Psoas muscle (tissue), 7 donors: ENCODE measurements at regions not wholly inside any gene's neighbourhood (a gene's known extent, or its start where the extent isn't known, plus 50 kb on each side); places are given as distances from the start of the nearest gene placed in this dataset.

Experiments used
- ATAC-seq, 4 donors: fragments of 200-7000 bp; cut with Tn5 transposase; one replicate each; pipeline ENCODE4 v1.9.1; 2020; ENCODE audit warnings: moderate library complexity in 3 of 4, mild to moderate bottlenecking in 2 of 4
- DNase-seq, 2 donors: peaks; one replicate each; pipeline ENCODE4 v3.0.0-alpha.2; 2020
- H3K27ac ChIP-seq: fragments of 200-600 bp; one replicate; pipeline ENCODE4 v1.8.0; 2022
- H3K27me3 ChIP-seq, 3 donors: fragments of 200-600 bp in 1 of 3; one replicate each; pipeline versions ENCODE4 v1.6.1 to v1.8.0; 2013 to 2022; ENCODE audit warnings: low read length in 2 of 3, mild to moderate bottlenecking in 2 of 3, moderate library complexity in 1 of 3; ENCODE audit not compliant: insufficient read depth in 3 of 3
- H3K36me3 ChIP-seq, 2 donors: fragments of 200-600 bp in 1 of 2; one replicate each; pipeline versions ENCODE4 v1.6.1 to v1.8.0; 2013 to 2022; ENCODE audit warnings: low read depth in 1 of 2, mild to moderate bottlenecking in 1 of 2, moderate library complexity in 1 of 2; ENCODE audit not compliant: insufficient read depth in 1 of 2
- H3K4me1 ChIP-seq: fragments of 200-600 bp; one replicate; pipeline ENCODE4 v1.8.0; 2022
- H3K4me3 ChIP-seq: fragments of 200-600 bp; one replicate; pipeline ENCODE4 v1.8.0; 2022; ENCODE audit warnings: mild to moderate bottlenecking
- H3K9me3 ChIP-seq: fragments of 200-600 bp; one replicate; pipeline ENCODE4 v1.8.0; 2022
- WGBS, 3 donors: extraction: QIAGEN DNeasy Blood & Tissue Kit; methylation state at CpG; one replicate each; pipeline versions ENCODE4 v1.1.6 to v1.1.7; 2013; 5-methylcytosine and 5-hydroxymethylcytosine counted together
- intact Hi-C, 2 donors: fragments of 100-400 bp; cut with DNase I; formaldehyde crosslinking; loops; one replicate each; pipeline versions ENCODE4 v1.11.0 to v1.14.2; 2022
- TF ChIP-seq, protein P1 (sequence below): fragments of 200-600 bp; IDR thresholded peaks from one replicate; pipeline ENCODE4 v1.8.0; 2022; ENCODE audit warnings: antibody characterized with exemption
- donor health status: healthy with polysubstance abuse.
- donor health status: DM: no; HTN: no; CAD: no; lungs with moderate emphysema.
- donor health status: Bipolar disorder and iron deficiency.
- donor health status: healthy.
- donor health status: DM: yes; HTN: yes; CAD: no.
- donor health status: DM: no; HTN: no; CAD: no.
- donor health status: DM: yes; HTN: yes; CAD: no.

GRCh38 chr1:238005116-238005515, 114.4 kb upstream of the ZP4 start:
- intact Hi-C loops = no loop called here
- H3K27ac ChIP-seq = no peak overlapping the region
- no peaks in the 10 kb centered on the region for H3K36me3 ChIP-seq
- no peak overlapping the region for H3K4me3 ChIP-seq
- ATAC-seq = no peak
- no peaks in the 10 kb centered on the region for H3K27me3 ChIP-seq
- 69 to 83% (median 72%) methylated on average over 1 of the region's 1 CpG for WGBS, 3 donors
- TF ChIP-seq, protein P1, sequence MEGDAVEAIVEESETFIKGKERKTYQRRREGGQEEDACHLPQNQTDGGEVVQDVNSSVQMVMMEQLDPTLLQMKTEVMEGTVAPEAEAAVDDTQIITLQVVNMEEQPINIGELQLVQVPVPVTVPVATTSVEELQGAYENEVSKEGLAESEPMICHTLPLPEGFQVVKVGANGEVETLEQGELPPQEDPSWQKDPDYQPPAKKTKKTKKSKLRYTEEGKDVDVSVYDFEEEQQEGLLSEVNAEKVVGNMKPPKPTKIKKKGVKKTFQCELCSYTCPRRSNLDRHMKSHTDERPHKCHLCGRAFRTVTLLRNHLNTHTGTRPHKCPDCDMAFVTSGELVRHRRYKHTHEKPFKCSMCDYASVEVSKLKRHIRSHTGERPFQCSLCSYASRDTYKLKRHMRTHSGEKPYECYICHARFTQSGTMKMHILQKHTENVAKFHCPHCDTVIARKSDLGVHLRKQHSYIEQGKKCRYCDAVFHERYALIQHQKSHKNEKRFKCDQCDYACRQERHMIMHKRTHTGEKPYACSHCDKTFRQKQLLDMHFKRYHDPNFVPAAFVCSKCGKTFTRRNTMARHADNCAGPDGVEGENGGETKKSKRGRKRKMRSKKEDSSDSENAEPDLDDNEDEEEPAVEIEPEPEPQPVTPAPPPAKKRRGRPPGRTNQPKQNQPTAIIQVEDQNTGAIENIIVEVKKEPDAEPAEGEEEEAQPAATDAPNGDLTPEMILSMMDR = no peak
- H3K9me3 ChIP-seq = no peaks in the 10 kb centered on the region
- no peak for DNase-seq
- H3K4me1 ChIP-seq = no peaks in the 10 kb centered on the region

- H3K9me3 ChIP-seq = no peaks in the 10 kb centered on the region
- TF ChIP-seq, protein P1 = no peak
- no peak overlapping the region for H3K27ac ChIP-seq
- 58 to 80% (median 72%) methylated on average over 1 of the region's 1 CpG for WGBS, 3 donors
- H3K4me1 ChIP-seq = no peaks in the 10 kb centered on the region
- intact Hi-C loops = no loop called here
- no peak overlapping the region for H3K4me3 ChIP-seq
- H3K36me3 ChIP-seq = no peaks in the 10 kb centered on the region
- ATAC-seq (no peak), DNase-seq (no peak)
- H3K27me3 ChIP-seq = no peaks in the 10 kb centered on the region
Observed at GRCh38 chr1:238001818-238002217, 111.1 kb upstream of the ZP4 start.

GRCh38 chr1:237999426-238000052, 108.8 kb upstream of the ZP4 start:
- ATAC-seq (no peak), DNase-seq (no peak)
- TF ChIP-seq, protein P1 = no peak
- Histone ChIP-seq H3K4me3 (no peak overlapping the region), H3K4me1 (no peaks in the 10 kb centered on the region), H3K27me3 (no peaks in the 10 kb centered on the region), H3K9me3 (no peaks in the 10 kb centered on the region), H3K27ac (no peak overlapping the region), H3K36me3 (no peaks in the 10 kb centered on the region)
- intact Hi-C loops = no loop called here
- 69 to 77% (median 72%) methylated on average over 4 of the region's 4 CpGs for WGBS, 3 donors

DNA sequence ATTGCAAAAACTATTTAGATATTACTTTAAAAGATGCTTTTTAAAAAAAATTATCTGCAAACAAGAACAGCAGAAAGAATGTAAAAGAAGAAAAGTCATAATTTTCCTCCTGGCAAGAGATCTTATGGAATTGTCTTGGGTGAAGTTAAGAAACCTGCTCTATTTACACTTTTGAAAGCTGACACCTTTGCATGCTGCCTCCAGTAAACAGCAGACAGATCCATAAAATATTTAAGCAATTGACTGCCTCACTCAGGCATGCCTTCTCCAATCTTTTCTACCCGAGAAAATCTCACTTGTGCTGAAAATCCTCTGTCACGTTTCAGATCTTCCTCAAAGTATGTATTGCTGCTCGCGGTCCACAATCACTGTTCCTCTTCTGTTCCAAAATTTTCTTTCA, 107.9 kb upstream of the ZP4 start:
- H3K27ac ChIP-seq = no peak overlapping the region
- no peak overlapping the region for H3K4me3 ChIP-seq
- WGBS, 3 donors = 46 to 54% (median 48%) methylated on average over 4 of the region's 4 CpGs
- no peaks in the 10 kb centered on the region for H3K27me3 ChIP-seq
- no peak for DNase-seq
- intact Hi-C loops = no loop called here
- no peaks in the 10 kb centered on the region for H3K4me1 ChIP-seq
- TF ChIP-seq, protein P1 = no peak
- no peak for ATAC-seq
- no peaks in the 10 kb centered on the region for H3K9me3 ChIP-seq
- no peaks in the 10 kb centered on the region for H3K36me3 ChIP-seq

GRCh38 chr1:237983496-237983895, 92.8 kb upstream of the ZP4 start:
- 69 to 74% (median 72%) methylated on average over 2 of the region's 2 CpGs for WGBS, 3 donors
- DNase-seq (no peak), ATAC-seq (no peak)
- H3K27ac ChIP-seq = no peak overlapping the region
- no peaks in the 10 kb centered on the region for H3K4me1 ChIP-seq
- H3K27me3 ChIP-seq = no peaks in the 10 kb centered on the region
- TF ChIP-seq, protein P1 = no peak
- no peaks in the 10 kb centered on the region for H3K36me3 ChIP-seq
- intact Hi-C loops = no loop called here
- no peak overlapping the region for H3K4me3 ChIP-seq
- H3K9me3 ChIP-seq = no peaks in the 10 kb centered on the region
